Omental fat pad (tissue), 3 donors: ENCODE measurements at regions not wholly inside any gene's neighbourhood (a gene's known extent, or its start where the extent isn't known, plus 50 kb on each side); places are given as distances from the start of the nearest gene placed in this dataset.

Source experiments
- ATAC-seq: fragments of 150-250 bp; one replicate; pipeline ENCODE4 v1.9.1; 2016; ENCODE audit warnings: mild to moderate bottlenecking, moderate library complexity; ENCODE audit not compliant: low FRiP score
- DNase-seq: peaks from one replicate; pipeline ENCODE4 v3.0.0-alpha.2; 2019; ENCODE audit warnings: low spot score
- CTCF ChIP-seq, 3 donors: fragments of 450-650 bp; IDR thresholded peaks; one replicate each; pipeline ENCODE4 v1.5.1; 2016 to 2017; ENCODE audit warnings: antibody characterized with exemption in 3 of 3, mild to moderate bottlenecking in 3 of 3, moderate library complexity in 2 of 3

- TF ChIP-seq CTCF (IDR thresholded peaks at IDR 0.05) = no peak
- DNase-seq = no peak
- ATAC-seq = no peak
Observed at GRCh38 chr4:27132497-27132896, 271.9 kb downstream of the STIM2 start.

GRCh38 chr4:27140486-27140885, 279.8 kb downstream of the STIM2 start:
- ATAC-seq (no peak), DNase-seq (no peak)
- no peak for TF ChIP-seq CTCF (IDR thresholded peaks at IDR 0.05)

GRCh38 chr4:27141530-27141929, 280.9 kb downstream of the STIM2 start:
- TF ChIP-seq CTCF (IDR thresholded peaks at IDR 0.05) = no peak
- no peak for DNase-seq
- ATAC-seq = no peak

- no peak for ATAC-seq
- no peak for DNase-seq
- no peak for TF ChIP-seq CTCF (IDR thresholded peaks at IDR 0.05)
Observed at GRCh38 chr4:27142841-27143240, 282.2 kb downstream of the STIM2 start.

- ATAC-seq (no peak), DNase-seq (no peak)
- no peak for TF ChIP-seq CTCF (IDR thresholded peaks at IDR 0.05)
Observed at GRCh38 chr4:27145597-27145996, 285.0 kb downstream of the STIM2 start.

- TF ChIP-seq CTCF (IDR thresholded peaks at IDR 0.05) = no peak
- DNase-seq = no peak
Observed at GRCh38 chr4:27148211-27148895, 287.7 kb downstream of the STIM2 start.

GRCh38 chr4:27149541-27150212, 289.0 kb downstream of the STIM2 start:
- DNase-seq = no peak
- TF ChIP-seq CTCF (IDR thresholded peaks at IDR 0.05) = no peak
- no peak for ATAC-seq

More at GRCh38 chr4:27148211-27148895, 287.7 kb downstream of the STIM2 start:
- ATAC-seq = no peak
